HEK293 (cell line): ENCODE measurements at regions not wholly inside any gene's neighbourhood (a gene's known extent, or its start where the extent isn't known, plus 50 kb on each side); places are given as distances from the start of the nearest gene placed in this dataset.

Source experiments
- MEIS1 ChIP-seq: sonication (generic); formaldehyde crosslinking; IDR thresholded peaks from 2 replicates; pipeline ENCODE4 v1.8.1; 2022; ENCODE audit warnings: missing genetic modification reagents, mild to moderate bottlenecking, borderline replicate concordance
- ZBTB17 ChIP-seq: fragments of 450-650 bp; formaldehyde crosslinking; IDR thresholded peaks from 2 replicates; pipeline ENCODE4 v1.5.1; 2016; ENCODE audit warnings: missing biosample characterization, missing genetic modification characterization
- ZNF10 ChIP-seq: fragments of 450-650 bp; formaldehyde crosslinking; IDR thresholded peaks from 2 replicates; pipeline ENCODE4 v1.5.1; 2017; ENCODE audit warnings: missing biosample characterization, missing genetic modification characterization
- ZNF76 ChIP-seq: fragments of 450-650 bp; formaldehyde crosslinking; IDR thresholded peaks from 2 replicates; pipeline ENCODE4; 2016; ENCODE audit warnings: low read depth, missing biosample characterization, missing genetic modification characterization, borderline replicate concordance
- ZSCAN16 ChIP-seq: fragments of 450-650 bp; formaldehyde crosslinking; IDR thresholded peaks from 2 replicates; pipeline ENCODE4 v1.5.1; 2016; ENCODE audit warnings: missing biosample characterization, missing genetic modification characterization

GRCh38 chr10:55449981-55450380, 649.0 kb upstream of the PCDH15 start:
- TF ChIP-seq ZNF10 (no peak), ZBTB17 (tag by site-specific recombination) (no peak), ZNF76 (tag by site-specific recombination) (no peak), MEIS1 (CRISPR knock-in tag) (no peak), ZSCAN16 (tag by site-specific recombination) (no peak)
